Right atrium auricular region (tissue), 2 donors: ENCODE measurements at regions not wholly inside any gene's neighbourhood (a gene's known extent, or its start where the extent isn't known, plus 50 kb on each side); places are given as distances from the start of the nearest gene placed in this dataset.

Source experiments
- DNase-seq: peaks from one replicate; pipeline ENCODE4 v3.0.0-alpha.2; 2019; ENCODE audit warnings: low spot score
- H3K27ac ChIP-seq, 2 donors: fragments of 200-600 bp; sonication (generic); 1 replicate in 1 of 2; 2 replicates in 1 of 2; pipeline ENCODE4 v1.5.1; 2016 to 2019
- H3K27me3 ChIP-seq, 2 donors: fragments of 200-600 bp; sonication (generic); one replicate each; pipeline versions ENCODE4 v1.5.1 to v1.6.0; 2017 to 2019
- H3K36me3 ChIP-seq: fragments of 200-600 bp; sonication (generic); one replicate; pipeline ENCODE4 v1.5.1; 2016
- H3K4me1 ChIP-seq, 2 donors: fragments of 200-600 bp; sonication (generic); one replicate each; pipeline versions ENCODE4 v1.5.1 to v1.6.0; 2017 to 2019
- H3K4me3 ChIP-seq, 2 donors: fragments of 200-600 bp; sonication (generic); 1 replicate in 1 of 2; 2 replicates in 1 of 2; pipeline ENCODE4 v1.5.1; 2017 to 2019; ENCODE audit warnings: mild to moderate bottlenecking in 1 of 2, moderate library complexity in 1 of 2
- H3K9me3 ChIP-seq, 2 donors: fragments of 200-600 bp; sonication (generic); one replicate each; pipeline ENCODE4 v1.5.1; 2019
- CTCF ChIP-seq, 2 donors: fragments of 200-600 bp; sonication (generic); IDR thresholded peaks; one replicate each; pipeline ENCODE4 v1.5.1; 2019; ENCODE audit warnings: antibody characterized with exemption in 2 of 2

GRCh38 chr12:86608638-86609037 lies 352.4 kb upstream of the MGAT4C start:
- Histone ChIP-seq H3K9me3 (no peaks in the 10 kb centered on the region), H3K4me1 (no peaks in the 10 kb centered on the region), H3K27me3 (no peaks in the 10 kb centered on the region), H3K27ac (no peak overlapping the region), H3K36me3 (no peaks in the 10 kb centered on the region), H3K4me3 (no peak overlapping the region)
- TF ChIP-seq CTCF (IDR thresholded peaks at IDR 0.05), result no peak
- no peak for DNase-seq

- DNase-seq, result no peak
- no peaks in the 10 kb centered on the region for H3K9me3 ChIP-seq
- no peaks in the 10 kb centered on the region for H3K36me3 ChIP-seq
- TF ChIP-seq CTCF (IDR thresholded peaks at IDR 0.05), result no peak
- H3K27ac ChIP-seq, result no peak overlapping the region
- no peaks in the 10 kb centered on the region for H3K27me3 ChIP-seq
- no peak overlapping the region for H3K4me3 ChIP-seq
- no peaks in the 10 kb centered on the region for H3K4me1 ChIP-seq
These were observed 345.5 kb upstream of the MGAT4C start for GRCh38 chr12:86601550-86602308.

GRCh38 chr12:86600664-86601231 lies 344.6 kb upstream of the MGAT4C start:
- Histone ChIP-seq H3K9me3 (no peaks in the 10 kb centered on the region), H3K4me1 (no peaks in the 10 kb centered on the region), H3K27ac (no peak overlapping the region), H3K4me3 (no peak overlapping the region), H3K27me3 (no peaks in the 10 kb centered on the region), H3K36me3 (no peaks in the 10 kb centered on the region)
- no peak for TF ChIP-seq CTCF (IDR thresholded peaks at IDR 0.05)
- DNase-seq, result no peak

GRCh38 chr12:86597431-86597830 lies 341.2 kb upstream of the MGAT4C start:
- Histone ChIP-seq H3K4me3 (no peak overlapping the region), H3K4me1 (no peaks in the 10 kb centered on the region), H3K9me3 (no peaks in the 10 kb centered on the region), H3K27me3 (no peaks in the 10 kb centered on the region), H3K27ac (no peak overlapping the region), H3K36me3 (no peaks in the 10 kb centered on the region)
- no peak for TF ChIP-seq CTCF (IDR thresholded peaks at IDR 0.05)
- DNase-seq, result no peak

- Histone ChIP-seq H3K9me3 (no peaks in the 10 kb centered on the region), H3K27me3 (no peaks in the 10 kb centered on the region), H3K36me3 (no peaks in the 10 kb centered on the region), H3K4me1 (no peaks in the 10 kb centered on the region), H3K4me3 (no peak overlapping the region), H3K27ac (no peak overlapping the region)
- no peak for TF ChIP-seq CTCF (IDR thresholded peaks at IDR 0.05)
- no peak for DNase-seq
These were observed 334.1 kb upstream of the MGAT4C start for GRCh38 chr12:86590296-86590695.
